AG09309 (cell line): ENCODE measurements at regions not wholly inside any gene's neighbourhood (a gene's known extent, or its start where the extent isn't known, plus 50 kb on each side); places are given as distances from the start of the nearest gene placed in this dataset.
"Not testable (repeated sequence)": the region's sequence is repeated elsewhere in the genome, so short reads cannot be mapped to it uniquely, and the experiment has no call there.

ENCODE experiments used
- DNase-seq: peaks from one replicate; pipeline ENCODE4 v3.0.0-alpha.2; 2010; ENCODE audit warnings: low read depth
- H3K4me3 ChIP-seq: 2 replicates; pipeline ENCODE4 v1.5.1; 2011; ENCODE audit warnings: mild to moderate bottlenecking, low read depth, low read length, moderate library complexity; ENCODE audit not compliant: control insufficient read depth
- TF ChIP-seq, protein P1 (sequence below): IDR thresholded peaks from 2 replicates; pipeline ENCODE4 v1.5.1; 2011; ENCODE audit warnings: mild to moderate bottlenecking, low read depth, low read length, inconsistent platforms; ENCODE audit not compliant: insufficient read depth, control insufficient read depth; ENCODE audit errors: missing control alignments

DNA sequence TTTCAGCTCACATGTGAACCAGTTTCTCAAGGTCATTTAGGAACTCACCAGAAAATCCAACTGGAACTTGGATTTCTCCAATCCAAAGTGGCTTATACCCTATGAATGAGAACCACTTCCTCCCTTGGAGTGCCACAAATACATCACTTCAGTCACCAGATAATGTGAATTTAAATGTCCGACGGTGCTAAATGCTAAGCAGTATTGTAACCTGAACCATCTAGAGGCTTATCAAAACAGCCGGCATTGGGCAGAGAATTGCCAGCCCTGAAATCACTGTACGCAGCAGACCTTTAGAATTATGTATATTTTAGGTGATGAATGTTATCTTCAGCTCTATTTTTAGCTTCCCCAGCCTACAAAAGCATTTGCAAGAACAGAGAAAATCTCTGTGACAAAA is 76.8 kb upstream of the COX20 start:
- no peak overlapping the region for H3K4me3 ChIP-seq
- DNase-seq: no peak
- TF ChIP-seq, protein P1, sequence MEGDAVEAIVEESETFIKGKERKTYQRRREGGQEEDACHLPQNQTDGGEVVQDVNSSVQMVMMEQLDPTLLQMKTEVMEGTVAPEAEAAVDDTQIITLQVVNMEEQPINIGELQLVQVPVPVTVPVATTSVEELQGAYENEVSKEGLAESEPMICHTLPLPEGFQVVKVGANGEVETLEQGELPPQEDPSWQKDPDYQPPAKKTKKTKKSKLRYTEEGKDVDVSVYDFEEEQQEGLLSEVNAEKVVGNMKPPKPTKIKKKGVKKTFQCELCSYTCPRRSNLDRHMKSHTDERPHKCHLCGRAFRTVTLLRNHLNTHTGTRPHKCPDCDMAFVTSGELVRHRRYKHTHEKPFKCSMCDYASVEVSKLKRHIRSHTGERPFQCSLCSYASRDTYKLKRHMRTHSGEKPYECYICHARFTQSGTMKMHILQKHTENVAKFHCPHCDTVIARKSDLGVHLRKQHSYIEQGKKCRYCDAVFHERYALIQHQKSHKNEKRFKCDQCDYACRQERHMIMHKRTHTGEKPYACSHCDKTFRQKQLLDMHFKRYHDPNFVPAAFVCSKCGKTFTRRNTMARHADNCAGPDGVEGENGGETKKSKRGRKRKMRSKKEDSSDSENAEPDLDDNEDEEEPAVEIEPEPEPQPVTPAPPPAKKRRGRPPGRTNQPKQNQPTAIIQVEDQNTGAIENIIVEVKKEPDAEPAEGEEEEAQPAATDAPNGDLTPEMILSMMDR: no peak

DNA sequence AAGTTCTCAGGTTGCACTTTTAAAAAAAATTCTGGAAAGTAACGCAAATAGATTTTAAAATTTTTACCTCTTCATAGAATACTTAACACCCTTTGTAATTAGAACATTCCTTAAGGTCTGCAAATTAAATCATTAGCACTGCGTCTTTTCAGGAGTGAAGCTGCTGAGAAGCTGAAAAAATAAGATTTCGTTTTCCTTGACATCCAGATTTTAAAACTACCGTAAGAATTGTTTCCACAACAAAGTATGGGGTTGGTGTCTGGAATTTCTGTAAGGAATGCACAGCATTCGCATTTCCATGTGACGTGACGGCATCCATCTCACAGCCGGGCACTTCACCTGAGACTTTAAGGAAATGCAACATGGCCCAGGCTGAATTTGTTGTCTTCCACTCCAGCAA is 76.3 kb upstream of the COX20 start:
- H3K4me3 ChIP-seq: no peak overlapping the region
- no peak for DNase-seq
- TF ChIP-seq, protein P1: no peak

DNA sequence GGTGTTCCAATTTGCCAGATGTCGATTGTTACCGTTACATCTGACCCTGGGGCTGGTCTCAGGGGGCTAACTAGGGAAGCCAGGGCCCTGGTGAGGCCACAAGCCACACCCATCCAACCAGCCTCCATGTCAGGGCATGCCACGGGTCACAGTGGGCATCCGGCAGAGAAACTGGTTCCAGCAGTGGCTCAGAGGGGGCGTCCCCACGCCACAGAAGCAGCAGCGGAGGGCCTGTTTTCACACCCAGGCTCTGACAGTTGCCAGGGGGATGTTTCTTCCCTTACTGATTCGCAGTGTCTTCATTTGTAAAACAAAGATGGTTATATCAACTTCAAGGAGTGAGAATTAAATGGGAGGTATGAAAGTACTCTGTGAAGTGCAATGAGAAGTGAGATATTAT is 75.0 kb upstream of the COX20 start:
- TF ChIP-seq, protein P1: no peak
- no peak for DNase-seq
- H3K4me3 ChIP-seq: no peak overlapping the region

DNA sequence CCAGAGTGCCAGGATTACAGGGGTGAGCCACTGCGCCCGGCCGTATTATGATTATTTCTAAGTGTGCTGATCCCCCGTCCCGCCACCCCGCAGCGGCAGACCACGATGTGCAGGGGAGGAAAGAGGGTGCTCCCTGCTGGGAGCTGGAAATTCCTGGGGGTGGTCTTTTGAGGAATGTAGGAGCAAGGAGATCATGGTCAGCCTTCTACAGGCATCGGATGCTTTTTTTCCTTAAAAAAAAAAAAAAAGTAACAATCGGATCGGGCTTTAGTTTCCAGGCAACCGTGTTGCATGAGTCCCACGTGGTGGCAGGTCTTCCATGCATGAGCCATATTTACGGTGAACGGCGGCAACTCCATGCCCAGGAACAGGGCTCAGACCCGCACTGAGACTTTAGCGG is 74.2 kb upstream of the COX20 start:
- H3K4me3 ChIP-seq: no peak overlapping the region
- TF ChIP-seq, protein P1: no peak

GRCh38 chr1:244762629-244763028 is 72.8 kb upstream of the COX20 start:
- no peak overlapping the region for H3K4me3 ChIP-seq
- TF ChIP-seq, protein P1: no peak
- no peak for DNase-seq

More for the DNA sequence above, 74.2 kb upstream of the COX20 start:
- DNase-seq: no peak

DNA sequence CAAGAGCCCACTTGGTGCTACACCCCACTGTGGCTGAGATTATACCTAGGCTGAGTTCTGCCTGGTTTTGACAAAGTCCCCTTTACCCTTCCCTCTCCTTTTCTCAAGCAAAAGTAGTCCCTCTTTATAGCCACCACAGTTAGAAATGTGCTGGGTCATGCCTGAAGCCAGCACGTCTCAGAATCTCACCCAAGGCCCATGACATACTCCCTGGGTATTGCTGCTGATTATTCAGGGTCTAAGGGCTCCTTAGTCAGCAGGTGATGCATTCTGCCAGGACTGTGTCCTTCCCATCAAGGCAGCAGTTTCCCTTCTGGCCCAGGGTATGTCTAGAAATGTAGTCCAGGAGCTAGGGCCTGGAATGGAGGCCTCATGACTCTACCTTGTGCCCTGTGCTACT is 67.3 kb upstream of the COX20 start:
- DNase-seq: no peak
- TF ChIP-seq, protein P1: no peak
- no peak overlapping the region for H3K4me3 ChIP-seq

DNA sequence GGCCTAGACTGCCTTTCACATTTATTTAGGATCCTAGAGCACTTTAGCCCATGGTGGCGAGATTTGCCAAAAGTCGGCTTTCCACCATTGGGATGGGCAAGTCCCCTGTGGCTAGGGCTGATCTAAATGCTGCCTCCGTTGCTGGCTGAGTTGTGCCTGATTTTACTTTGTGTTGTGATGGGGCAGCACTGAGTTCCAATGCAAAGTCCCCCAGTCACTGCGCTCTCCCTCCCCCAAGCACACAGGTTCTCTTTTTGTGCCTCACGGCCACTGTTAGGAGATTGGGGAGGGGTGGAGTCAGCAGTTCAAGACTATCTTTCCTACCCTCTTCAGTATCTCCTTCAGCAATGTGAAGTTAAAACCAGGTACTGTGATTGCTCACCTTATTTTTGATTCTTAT is 66.7 kb upstream of the COX20 start:
- no peak for DNase-seq
- no peak overlapping the region for H3K4me3 ChIP-seq
- TF ChIP-seq, protein P1: no peak

- H3K4me3 ChIP-seq, DNase-seq: not testable (repeated sequence)
Measured at GRCh38 chr1:244770556-244770955, 64.9 kb upstream of the COX20 start.
